ENCODE measurements at regions not wholly inside any gene's neighbourhood (a gene's known extent, or its start where the extent isn't known, plus 50 kb on each side); places are given as distances from the start of the nearest gene placed in this dataset.

GRCh38 chr7:119392-120163 lies 72.8 kb upstream of the FAM20C start:
- TF ChIP-seq CTCF (IDR thresholded peaks at IDR 0.05; ENCODE audit: insufficient read depth, low read depth, low read length) (no peak), EZH2 (IDR thresholded peaks at IDR 0.05; ENCODE audit: insufficient read depth, low read length) (no peak)
